Endodermal cell (in vitro differentiated cells): ENCODE measurements at regions not wholly inside any gene's neighbourhood (a gene's known extent, or its start where the extent isn't known, plus 50 kb on each side); places are given as distances from the start of the nearest gene placed in this dataset.
"Not testable (repeated sequence)": the region's sequence is repeated elsewhere in the genome, so short reads cannot be mapped to it uniquely, and the experiment has no call there.

Experiments used
- DNase-seq: peaks from one replicate; pipeline ENCODE4 v3.0.0-alpha.2; 2017
- H3K27ac ChIP-seq: 2 replicates; pipeline ENCODE4 v1.5.1; 2013; ENCODE audit warnings: mild to moderate bottlenecking, low read depth, low read length, moderate library complexity
- H3K27me3 ChIP-seq: 2 replicates; pipeline ENCODE4 v1.6.1; 2013; ENCODE audit warnings: mild to moderate bottlenecking, low read length, moderate library complexity; ENCODE audit not compliant: insufficient read depth, control insufficient read depth, poor library complexity, severe bottlenecking
- H3K36me3 ChIP-seq: 2 replicates; pipeline ENCODE4 v1.7.0; 2013; ENCODE audit warnings: mild to moderate bottlenecking, low read length, moderate library complexity; ENCODE audit not compliant: control insufficient read depth, insufficient read depth
- H3K4me1 ChIP-seq: one replicate; pipeline ENCODE4 v1.7.0; 2013; ENCODE audit warnings: low read length; ENCODE audit not compliant: control insufficient read depth, insufficient read depth
- H3K4me3 ChIP-seq: 2 replicates; pipeline ENCODE4 v1.5.1; 2013; ENCODE audit warnings: mild to moderate bottlenecking, low read length, moderate library complexity
- H3K9ac ChIP-seq: 2 replicates; pipeline ENCODE4 v1.6.1; 2013; ENCODE audit warnings: mild to moderate bottlenecking, low read length, moderate library complexity; ENCODE audit not compliant: poor library complexity, severe bottlenecking; ENCODE audit errors: extremely low read depth
- H3K9me3 ChIP-seq: 2 replicates; pipeline ENCODE4 v1.6.1; 2013; ENCODE audit warnings: mild to moderate bottlenecking, low read length, moderate library complexity; ENCODE audit not compliant: control insufficient read depth
- H3K27ac Mint-ChIP-seq: 2 replicates; pipeline ENCODE4 v1.8.0; 2020; ENCODE audit warnings: mixed read lengths
- H3K27me3 Mint-ChIP-seq: 2 replicates; pipeline ENCODE4 v1.8.0; 2021; ENCODE audit warnings: mild to moderate bottlenecking, mixed read lengths; ENCODE audit not compliant: insufficient read depth
- H3K36me3 Mint-ChIP-seq: 2 replicates; pipeline ENCODE4 v1.8.0; 2020; ENCODE audit warnings: low read depth, mixed read lengths
- H3K4me1 Mint-ChIP-seq: 2 replicates; pipeline ENCODE4 v1.8.0; 2020; ENCODE audit warnings: mixed read lengths
- H3K4me3 Mint-ChIP-seq: 2 replicates; pipeline ENCODE4 v1.8.0; 2020; ENCODE audit warnings: mild to moderate bottlenecking, moderate library complexity, mixed read lengths
- H3K9me3 Mint-ChIP-seq: 2 replicates; pipeline ENCODE4 v1.8.0; 2020; ENCODE audit warnings: mild to moderate bottlenecking, mixed read lengths
- WGBS, 2 experiments: methylation state at CpG; one replicate each; pipeline versions ENCODE4 v1.1.5 to v1.1.7; 2013; ENCODE audit warnings: missing lambda C conversion rate in 2 of 2, mixed read lengths in 1 of 2; ENCODE audit not compliant: insufficient coverage in 1 of 2, insufficient read length in 1 of 2; 5-methylcytosine and 5-hydroxymethylcytosine counted together

DNA sequence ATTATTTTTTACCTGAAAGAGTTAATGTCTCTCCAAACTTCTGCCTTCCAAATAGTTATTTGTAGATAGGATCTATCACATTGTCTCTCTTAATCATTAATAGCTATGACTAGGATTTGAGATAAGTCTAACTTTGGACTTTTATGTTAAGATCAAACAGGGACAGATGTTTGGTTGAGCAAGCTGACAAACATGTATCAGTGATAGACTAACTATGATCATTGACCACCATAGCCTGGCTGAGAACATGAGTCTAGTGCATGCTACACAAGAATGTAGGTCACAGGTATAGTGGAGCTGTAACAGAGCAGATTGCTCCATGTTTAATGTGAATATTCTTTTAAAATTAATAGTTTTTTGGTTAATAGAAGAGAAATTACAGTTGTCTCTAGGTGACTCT is 52.0 kb downstream of the SYT15B start:
- H3K4me3 Mint-ChIP-seq, H3K27me3 Mint-ChIP-seq, H3K9me3 ChIP-seq, H3K36me3 Mint-ChIP-seq, H3K4me3 ChIP-seq, H3K36me3 ChIP-seq, H3K27ac Mint-ChIP-seq, DNase-seq, H3K27me3 ChIP-seq, H3K27ac ChIP-seq, H3K4me1 ChIP-seq, H3K9ac ChIP-seq, H3K4me1 Mint-ChIP-seq, H3K9me3 Mint-ChIP-seq: not testable (repeated sequence)

DNA sequence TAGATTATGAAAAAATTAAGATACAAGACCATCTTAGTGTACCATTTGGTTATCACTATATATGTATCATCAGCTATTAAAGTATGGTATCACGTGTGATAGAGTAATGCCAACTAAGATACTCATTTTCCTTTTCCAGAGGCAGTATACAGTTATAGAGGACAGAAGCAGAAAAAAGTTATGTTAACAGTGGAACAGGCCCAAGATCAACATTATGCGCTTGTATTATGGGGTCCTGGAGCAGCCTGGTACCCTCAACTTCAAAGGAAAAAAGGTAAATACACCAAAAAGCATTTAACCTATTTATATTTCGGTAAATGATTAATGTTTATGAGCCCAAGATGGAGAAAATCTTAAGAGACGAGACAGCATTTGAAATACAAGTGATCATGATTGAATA is 52.9 kb downstream of the SYT15B start:
- H3K36me3 ChIP-seq, H3K27ac ChIP-seq, DNase-seq, H3K4me1 ChIP-seq, H3K27me3 ChIP-seq, H3K36me3 Mint-ChIP-seq, H3K4me3 ChIP-seq, H3K27ac Mint-ChIP-seq, H3K4me1 Mint-ChIP-seq, H3K27me3 Mint-ChIP-seq, H3K4me3 Mint-ChIP-seq, H3K9me3 ChIP-seq, H3K9ac ChIP-seq, H3K9me3 Mint-ChIP-seq: not testable (repeated sequence)
- WGBS, 2 experiments, result no CpG with 5 or more reads among the region's 4 CpGs

- H3K27me3 Mint-ChIP-seq, H3K4me3 ChIP-seq, DNase-seq, H3K9me3 ChIP-seq, H3K9me3 Mint-ChIP-seq, H3K4me1 ChIP-seq, H3K36me3 Mint-ChIP-seq, H3K27ac ChIP-seq, H3K9ac ChIP-seq, H3K36me3 ChIP-seq, H3K27ac Mint-ChIP-seq, H3K27me3 ChIP-seq, H3K4me1 Mint-ChIP-seq: not testable (repeated sequence)
- WGBS, 2 experiments, result no CpG with 5 or more reads among the region's 66 CpGs
- peak overlapping the region; percentile 44 for H3K4me3 Mint-ChIP-seq
Measured at GRCh38 chr10:47705698-47706414, 57.5 kb downstream of the SYT15B start.

DNA sequence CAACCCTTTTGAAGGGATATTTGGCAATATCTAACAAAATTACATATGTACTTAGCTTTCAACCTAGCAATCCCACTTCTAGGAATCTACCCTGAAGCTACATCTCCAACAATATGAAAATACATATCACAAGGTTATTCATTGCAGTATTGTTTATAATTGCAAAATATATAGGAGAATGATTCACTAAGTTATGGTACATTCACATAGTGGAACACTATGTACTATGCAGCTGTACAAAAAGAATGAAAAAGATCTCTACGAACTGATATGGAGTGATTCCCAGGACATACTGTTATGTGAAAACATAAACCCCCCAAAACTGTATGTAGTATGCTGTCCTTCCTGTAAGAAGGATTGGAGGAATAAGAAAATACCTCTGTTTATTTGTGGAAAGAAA is 62.1 kb downstream of the SYT15B start:
- H3K4me3 Mint-ChIP-seq, H3K4me3 ChIP-seq, H3K27me3 ChIP-seq, H3K9me3 ChIP-seq, H3K9ac ChIP-seq, H3K36me3 ChIP-seq, H3K4me1 ChIP-seq, DNase-seq, H3K27ac ChIP-seq, H3K27ac Mint-ChIP-seq, H3K9me3 Mint-ChIP-seq, H3K27me3 Mint-ChIP-seq, H3K36me3 Mint-ChIP-seq, H3K4me1 Mint-ChIP-seq: not testable (repeated sequence)
- 100% methylated on average over 1 of the region's 1 CpG; no CpG with 5 or more reads in 1 of the 2 experiments for WGBS, 2 experiments

DNA sequence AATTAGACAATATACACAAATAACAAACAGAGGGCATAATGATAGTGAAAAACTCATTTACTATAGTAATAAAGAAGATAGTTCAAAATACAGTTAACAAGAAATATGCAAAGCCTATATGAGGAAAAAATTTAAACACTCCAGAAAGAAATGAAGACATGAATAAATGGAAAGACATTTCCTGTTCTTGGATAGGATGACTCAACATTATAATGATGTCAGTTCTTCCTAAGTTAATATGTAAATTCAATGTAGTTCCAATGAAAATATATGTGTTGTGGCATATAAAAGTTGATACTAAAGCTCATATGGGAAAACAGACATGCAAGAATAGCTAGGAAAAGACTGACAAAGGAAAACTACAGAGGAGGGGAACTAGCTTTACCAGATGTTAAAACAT is 63.5 kb downstream of the SYT15B start:
- H3K9me3 Mint-ChIP-seq, DNase-seq, H3K27ac ChIP-seq, H3K27me3 ChIP-seq, H3K36me3 ChIP-seq, H3K36me3 Mint-ChIP-seq, H3K9ac ChIP-seq, H3K27me3 Mint-ChIP-seq, H3K4me3 ChIP-seq, H3K4me1 ChIP-seq, H3K4me1 Mint-ChIP-seq, H3K27ac Mint-ChIP-seq, H3K9me3 ChIP-seq, H3K4me3 Mint-ChIP-seq: not testable (repeated sequence)

GRCh38 chr10:47696170-47696569 is 67.2 kb downstream of the SYT15B start:
- H3K9me3 Mint-ChIP-seq, H3K4me3 Mint-ChIP-seq, H3K27ac Mint-ChIP-seq, H3K36me3 Mint-ChIP-seq, DNase-seq, H3K4me3 ChIP-seq, H3K27me3 Mint-ChIP-seq, H3K9me3 ChIP-seq, H3K27me3 ChIP-seq, H3K27ac ChIP-seq, H3K9ac ChIP-seq, H3K4me1 Mint-ChIP-seq, H3K36me3 ChIP-seq, H3K4me1 ChIP-seq: not testable (repeated sequence)
- no CpG with 5 or more reads among the region's 1 CpG for WGBS, 2 experiments

DNA sequence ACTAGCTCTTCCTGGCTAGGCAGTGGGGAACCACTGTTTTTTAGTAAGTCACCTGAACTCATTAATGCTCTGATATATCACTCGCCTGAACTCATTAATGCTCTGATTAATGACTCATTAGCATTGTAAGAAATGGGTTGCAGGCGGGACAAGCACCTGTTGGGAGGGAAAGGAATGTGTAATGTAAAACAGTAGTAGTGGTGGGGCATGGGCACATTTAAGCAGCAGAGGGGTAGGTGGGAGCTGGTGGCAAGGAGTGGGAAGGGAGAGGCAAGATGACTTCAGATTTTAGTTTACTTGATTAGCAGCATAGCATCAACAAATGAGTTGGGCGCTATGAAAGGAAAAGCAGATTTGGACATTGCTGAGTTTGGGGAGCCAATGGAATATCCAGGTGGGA is 68.2 kb downstream of the SYT15B start:
- H3K27me3 ChIP-seq, H3K27ac Mint-ChIP-seq, H3K27ac ChIP-seq, H3K4me3 ChIP-seq, H3K36me3 ChIP-seq, H3K4me3 Mint-ChIP-seq, DNase-seq, H3K9ac ChIP-seq, H3K36me3 Mint-ChIP-seq, H3K4me1 Mint-ChIP-seq, H3K27me3 Mint-ChIP-seq, H3K9me3 Mint-ChIP-seq, H3K4me1 ChIP-seq, H3K9me3 ChIP-seq: not testable (repeated sequence)
- 83% methylated on average over 1 of the region's 3 CpGs; no CpG with 5 or more reads in 1 of the 2 experiments for WGBS, 2 experiments
